Uterus (tissue), 3 donors: ENCODE measurements at regions not wholly inside any gene's neighbourhood (a gene's known extent, or its start where the extent isn't known, plus 50 kb on each side); places are given as distances from the start of the nearest gene placed in this dataset.

Experiments
- DNase-seq, 2 donors: peaks; one replicate each; pipeline ENCODE4 v3.0.0-alpha.2; 2019 to 2020
- H3K27ac ChIP-seq, 2 donors: fragments of 200-600 bp; sonication (generic); 1 replicate in 1 of 2; 2 replicates in 1 of 2; pipeline ENCODE4 v1.5.1; 2016 to 2018
- H3K27me3 ChIP-seq, 2 donors: fragments of 200-600 bp; sonication (generic); one replicate each; pipeline ENCODE4 v1.5.1; 2018 to 2019; ENCODE audit warnings: control low read depth in 1 of 2
- H3K36me3 ChIP-seq, 2 donors: fragments of 200-600 bp; sonication (generic); one replicate each; pipeline ENCODE4 v1.5.1; 2019; ENCODE audit warnings: control low read depth in 1 of 2
- H3K4me1 ChIP-seq, 2 donors: fragments of 200-600 bp; sonication (generic); one replicate each; pipeline ENCODE4 v1.5.1; 2018 to 2019; ENCODE audit warnings: control low read depth in 1 of 2
- H3K4me3 ChIP-seq, 2 donors: fragments of 200-600 bp; sonication (generic); 1 replicate in 1 of 2; 2 replicates in 1 of 2; pipeline ENCODE4 v1.5.1; 2018 to 2019; ENCODE audit warnings: mild to moderate bottlenecking in 1 of 2
- H3K9me3 ChIP-seq, 2 donors: fragments of 200-600 bp; sonication (generic); one replicate each; pipeline ENCODE4 v1.5.1; 2019; ENCODE audit warnings: control low read depth in 1 of 2
- CTCF ChIP-seq, 4 experiments: fragments of 200-600 bp in 2 of 4; fragments of 450-650 bp in 2 of 4; sonication (generic) in 2 of 4; IDR thresholded peaks; one replicate each; pipeline ENCODE4 v1.5.1; 2016 to 2019; ENCODE audit warnings: antibody characterized with exemption in 4 of 4, mild to moderate bottlenecking in 2 of 4, moderate library complexity in 1 of 4
- POLR2A ChIP-seq, 2 donors: fragments of 450-650 bp; IDR thresholded peaks; one replicate each; pipeline ENCODE4 v1.6.1; 2016; ENCODE audit warnings: antibody characterized with exemption in 2 of 2, mild to moderate bottlenecking in 1 of 2, moderate library complexity in 1 of 2
- intact Hi-C: fragments of 100-400 bp; cut with DNase I; formaldehyde crosslinking; loops from one replicate; pipeline ENCODE4 v1.15.1; 2023; ENCODE audit warnings: low total_unique reads
- donor health status: DM: yes; HTN: yes; CAD: no.

- no peak for TF ChIP-seq POLR2A (IDR thresholded peaks at IDR 0.05)
- TF ChIP-seq CTCF (IDR thresholded peaks at IDR 0.05): no peak
- intact Hi-C loops: no loop called here
- Histone ChIP-seq H3K4me1 (no peaks in the 10 kb centered on the region), H3K4me3 (no peak overlapping the region), H3K27ac (no peak overlapping the region), H3K36me3 (no peaks in the 10 kb centered on the region), H3K9me3 (no peaks in the 10 kb centered on the region), H3K27me3 (no peaks in the 10 kb centered on the region)
- DNase-seq: no peak
Measured at GRCh38 chr2:3972377-3972776, 269.0 kb downstream of the DCDC2C start.

- intact Hi-C loops: no loop called here
- Histone ChIP-seq H3K9me3 (no peaks in the 10 kb centered on the region), H3K4me3 (no peak overlapping the region), H3K27ac (no peak overlapping the region), H3K36me3 (no peaks in the 10 kb centered on the region), H3K27me3 (no peaks in the 10 kb centered on the region), H3K4me1 (no peaks in the 10 kb centered on the region)
- no peak for DNase-seq
- TF ChIP-seq CTCF (IDR thresholded peaks at IDR 0.05) (no peak), POLR2A (IDR thresholded peaks at IDR 0.05) (no peak)
Measured at GRCh38 chr2:3974765-3975164, 271.4 kb downstream of the DCDC2C start.

- H3K27ac ChIP-seq: no peak overlapping the region
- H3K4me1 ChIP-seq: no peaks in the 10 kb centered on the region
- no peak overlapping the region for H3K4me3 ChIP-seq
- no peaks in the 10 kb centered on the region for H3K9me3 ChIP-seq
- no peaks in the 10 kb centered on the region for H3K27me3 ChIP-seq
- no peak for TF ChIP-seq POLR2A (IDR thresholded peaks at IDR 0.05)
- TF ChIP-seq CTCF (IDR thresholded peaks at IDR 0.05): no peak
- H3K36me3 ChIP-seq: no peaks in the 10 kb centered on the region
- no peak for DNase-seq
- intact Hi-C loops: no loop called here
Measured at GRCh38 chr2:3981446-3981987, 278.1 kb downstream of the DCDC2C start.

- H3K9me3 ChIP-seq: no peaks in the 10 kb centered on the region
- intact Hi-C loops: no loop called here
- TF ChIP-seq CTCF (IDR thresholded peaks at IDR 0.05) (no peak), POLR2A (IDR thresholded peaks at IDR 0.05) (no peak)
Measured at GRCh38 chr2:3982160-3982559, 278.8 kb downstream of the DCDC2C start.

GRCh38 chr2:3986063-3986462 lies 282.7 kb downstream of the DCDC2C start:
- H3K9me3 ChIP-seq: no peaks in the 10 kb centered on the region
- H3K27me3 ChIP-seq: no peaks in the 10 kb centered on the region
- H3K27ac ChIP-seq: no peak overlapping the region
- no peaks in the 10 kb centered on the region for H3K4me1 ChIP-seq
- no peaks in the 10 kb centered on the region for H3K36me3 ChIP-seq
- intact Hi-C loops: no loop called here
- TF ChIP-seq CTCF (IDR thresholded peaks at IDR 0.05) (no peak), POLR2A (IDR thresholded peaks at IDR 0.05) (no peak)
- H3K4me3 ChIP-seq: no peak overlapping the region
- DNase-seq: no peak

More at GRCh38 chr2:3982160-3982559, 278.8 kb downstream of the DCDC2C start:
- Histone ChIP-seq H3K27me3 (no peaks in the 10 kb centered on the region), H3K4me1 (no peaks in the 10 kb centered on the region), H3K36me3 (no peaks in the 10 kb centered on the region), H3K4me3 (no peak overlapping the region), H3K27ac (no peak overlapping the region)
- no peak for DNase-seq
